Muscle of leg (tissue), 3 donors: ENCODE measurements at regions not wholly inside any gene's neighbourhood (a gene's known extent, or its start where the extent isn't known, plus 50 kb on each side); places are given as distances from the start of the nearest gene placed in this dataset.

Experiments used
- DNase-seq: peaks from one replicate; pipeline ENCODE4 v3.0.0; 2013
- H3K27ac ChIP-seq: one replicate; pipeline ENCODE4 v1.5.1; 2013; ENCODE audit warnings: mild to moderate bottlenecking, low read length, control low read depth
- H3K27me3 ChIP-seq: one replicate; pipeline ENCODE4 v1.6.1; 2013; ENCODE audit warnings: low read length; ENCODE audit not compliant: control insufficient read depth, insufficient read depth
- H3K36me3 ChIP-seq: one replicate; pipeline ENCODE4 v1.6.1; 2013; ENCODE audit warnings: low read length; ENCODE audit not compliant: control insufficient read depth, insufficient read depth
- H3K4me1 ChIP-seq: one replicate; pipeline ENCODE4 v1.6.1; 2013; ENCODE audit warnings: low read length; ENCODE audit not compliant: control insufficient read depth, insufficient read depth
- H3K4me3 ChIP-seq: one replicate; pipeline ENCODE4 v1.5.1; 2013; ENCODE audit warnings: low read length, control low read depth
- H3K9me3 ChIP-seq: replicated peaks from 2 replicates; pipeline ENCODE4 v1.6.1; 2013; ENCODE audit warnings: low read depth, low read length; ENCODE audit not compliant: control insufficient read depth
- WGBS: methylation state at CpG from one replicate; pipeline ENCODE4 v1.1.5; 2013; ENCODE audit warnings: missing lambda C conversion rate; ENCODE audit not compliant: insufficient coverage; 5-methylcytosine and 5-hydroxymethylcytosine counted together

DNA sequence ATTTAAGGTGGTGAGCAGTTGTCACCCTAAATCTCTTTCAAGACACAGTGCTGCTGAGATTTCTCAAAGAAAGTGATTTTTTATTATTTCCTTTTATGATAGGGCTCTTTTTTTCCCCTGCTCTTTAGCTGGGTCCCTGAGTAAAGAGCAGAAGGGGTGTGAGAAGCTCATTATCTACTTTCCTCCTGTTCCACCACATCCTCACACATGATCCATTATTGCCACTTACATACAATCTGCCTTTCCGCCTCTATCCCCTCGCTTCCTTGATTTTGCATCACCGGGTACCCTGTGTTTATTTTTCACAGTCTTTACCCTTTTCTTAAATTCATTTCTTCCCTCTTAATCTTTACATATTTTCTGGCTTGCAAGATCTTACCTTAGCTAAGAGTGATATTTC, 93.9 kb upstream of the CCDC85A start:
- no peaks in the 10 kb centered on the region for H3K36me3 ChIP-seq
- no peak overlapping the region for H3K27ac ChIP-seq
- no peaks in the 10 kb centered on the region for H3K27me3 ChIP-seq
- 87% methylated on average over 3 of the region's 3 CpGs for WGBS
- H3K9me3 ChIP-seq: no peaks in the 10 kb centered on the region
- DNase-seq: no peak
- H3K4me3 ChIP-seq: no peak overlapping the region
- no peaks in the 10 kb centered on the region for H3K4me1 ChIP-seq

DNA sequence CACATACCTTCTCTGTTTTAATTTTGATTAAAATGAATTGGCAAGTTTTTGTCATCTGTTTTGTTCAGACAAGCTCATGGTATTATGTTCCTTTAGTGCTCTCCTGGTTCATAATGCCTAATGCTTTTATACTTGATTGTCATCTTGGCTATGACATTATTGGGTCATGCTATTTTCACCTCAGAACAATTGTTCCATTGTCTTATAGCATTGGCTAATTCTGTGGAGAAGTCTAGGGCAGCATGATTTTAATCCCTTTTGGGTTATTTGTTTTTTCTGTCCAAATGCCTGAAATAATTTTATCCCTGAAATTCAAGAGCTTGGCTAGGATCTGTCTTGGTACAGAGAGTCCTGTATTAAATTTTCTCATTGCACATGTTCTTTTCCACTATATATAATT, 83.8 kb upstream of the CCDC85A start:
- Histone ChIP-seq H3K27me3 (no peaks in the 10 kb centered on the region), H3K4me3 (no peak overlapping the region), H3K4me1 (no peaks in the 10 kb centered on the region), H3K9me3 (no peaks in the 10 kb centered on the region), H3K27ac (no peak overlapping the region), H3K36me3 (no peaks in the 10 kb centered on the region)
- no peak for DNase-seq

DNA sequence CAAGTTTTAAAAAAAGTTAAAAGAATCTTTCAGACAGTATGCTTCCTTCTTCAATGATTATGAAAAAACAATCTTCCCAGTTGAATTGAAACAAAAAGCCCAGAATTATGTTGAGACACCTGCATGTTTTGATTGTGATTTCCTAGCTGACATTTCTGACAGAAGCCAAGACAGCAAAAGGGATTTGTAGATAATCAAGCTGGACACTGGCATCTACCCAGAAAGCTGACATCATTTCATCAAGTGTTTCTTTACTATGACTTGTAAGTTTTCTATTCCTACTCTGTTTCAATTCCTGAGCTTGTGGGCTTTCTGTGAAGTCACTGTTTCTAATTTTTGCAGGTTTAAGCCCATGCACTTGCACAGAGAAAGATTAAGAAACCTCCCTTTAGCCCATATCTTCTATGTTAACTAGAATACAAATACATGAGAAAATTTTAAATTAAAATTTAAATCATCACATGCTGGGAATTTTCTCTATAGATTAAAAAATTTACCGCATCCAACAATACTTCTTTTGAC, 82.9 kb upstream of the CCDC85A start:
- Histone ChIP-seq H3K36me3 (no peaks in the 10 kb centered on the region), H3K9me3 (no peaks in the 10 kb centered on the region), H3K27ac (no peak overlapping the region), H3K27me3 (no peaks in the 10 kb centered on the region), H3K4me3 (no peak overlapping the region), H3K4me1 (no peaks in the 10 kb centered on the region)
- no peak for DNase-seq
- WGBS: no CpG with 5 or more reads among the region's 1 CpG

DNA sequence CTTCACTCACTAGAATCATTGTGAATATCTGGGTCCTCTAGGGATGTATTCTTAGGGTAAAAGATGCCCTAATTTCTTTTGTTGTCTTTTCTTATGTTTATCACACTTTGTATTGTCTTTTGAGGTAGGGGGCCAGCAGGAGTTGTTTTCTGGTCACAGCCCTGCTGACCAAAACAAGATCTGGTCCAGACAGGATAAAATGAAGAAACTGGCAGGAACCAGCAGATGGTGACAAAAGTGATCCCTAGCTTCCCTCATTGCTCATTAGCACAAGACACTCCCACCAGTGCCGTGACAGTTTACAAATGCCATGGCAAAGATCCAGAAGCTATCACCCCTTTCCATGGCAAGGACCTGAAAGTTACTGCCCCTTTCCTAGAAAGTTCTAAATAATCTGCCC, 81.7 kb upstream of the CCDC85A start:
- H3K27me3 ChIP-seq: no peaks in the 10 kb centered on the region
- no CpG with 5 or more reads among the region's 1 CpG for WGBS
- no peak for DNase-seq

DNA sequence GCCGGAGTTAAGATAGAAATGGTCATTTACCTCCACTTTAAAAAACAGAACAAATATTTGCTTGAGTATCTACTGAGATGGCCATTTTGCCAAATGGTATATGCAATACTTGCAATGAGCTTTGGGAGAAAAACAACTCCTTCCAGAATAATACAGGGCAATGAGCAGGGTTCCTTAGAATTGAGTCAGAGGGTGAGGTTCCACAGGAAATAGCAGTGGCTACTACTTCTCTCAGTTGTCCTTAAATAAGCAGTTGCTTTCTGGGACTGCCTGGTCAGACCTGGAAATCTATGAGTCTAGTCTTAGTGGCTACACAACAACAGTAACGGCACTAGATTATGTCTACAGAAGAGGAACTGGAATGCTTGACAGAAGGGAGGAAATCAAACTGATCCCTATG, 80.9 kb upstream of the CCDC85A start:
- WGBS: no CpG with 5 or more reads among the region's 2 CpGs
- no peaks in the 10 kb centered on the region for H3K4me1 ChIP-seq
- no peak for DNase-seq
- H3K27ac ChIP-seq: no peak overlapping the region
- H3K4me3 ChIP-seq: no peak overlapping the region
- H3K27me3 ChIP-seq: no peaks in the 10 kb centered on the region
- H3K36me3 ChIP-seq: no peaks in the 10 kb centered on the region
- H3K9me3 ChIP-seq: no peaks in the 10 kb centered on the region

More for the DNA sequence above, 81.7 kb upstream of the CCDC85A start:
- Histone ChIP-seq H3K36me3 (no peaks in the 10 kb centered on the region), H3K27ac (no peak overlapping the region), H3K4me3 (no peak overlapping the region), H3K9me3 (no peaks in the 10 kb centered on the region), H3K4me1 (no peaks in the 10 kb centered on the region)

DNA sequence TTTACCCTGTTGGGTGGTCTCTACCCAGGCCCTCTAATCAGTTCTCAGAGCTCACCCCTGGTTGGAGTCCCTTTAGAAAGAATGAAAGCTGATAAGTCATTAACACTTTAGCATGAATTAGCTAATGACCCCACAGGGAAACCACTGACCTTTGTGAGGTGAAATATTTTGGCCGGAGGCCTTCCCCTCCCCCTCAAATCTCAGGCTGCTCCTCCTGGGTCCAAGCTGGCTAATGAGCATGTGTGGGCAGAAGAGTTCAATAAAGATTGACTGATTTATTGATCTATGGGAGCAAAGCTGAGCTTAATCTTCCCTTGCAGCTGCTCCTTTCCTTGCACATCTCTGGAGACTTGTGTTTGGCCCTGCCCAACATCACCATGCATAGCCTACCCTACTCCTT, 78.8 kb upstream of the CCDC85A start:
- Histone ChIP-seq H3K9me3 (no peaks in the 10 kb centered on the region), H3K27ac (no peak overlapping the region), H3K27me3 (no peaks in the 10 kb centered on the region), H3K4me3 (no peak overlapping the region), H3K36me3 (no peaks in the 10 kb centered on the region), H3K4me1 (no peaks in the 10 kb centered on the region)
- DNase-seq: no peak
- WGBS: no CpG with 5 or more reads among the region's 1 CpG

DNA sequence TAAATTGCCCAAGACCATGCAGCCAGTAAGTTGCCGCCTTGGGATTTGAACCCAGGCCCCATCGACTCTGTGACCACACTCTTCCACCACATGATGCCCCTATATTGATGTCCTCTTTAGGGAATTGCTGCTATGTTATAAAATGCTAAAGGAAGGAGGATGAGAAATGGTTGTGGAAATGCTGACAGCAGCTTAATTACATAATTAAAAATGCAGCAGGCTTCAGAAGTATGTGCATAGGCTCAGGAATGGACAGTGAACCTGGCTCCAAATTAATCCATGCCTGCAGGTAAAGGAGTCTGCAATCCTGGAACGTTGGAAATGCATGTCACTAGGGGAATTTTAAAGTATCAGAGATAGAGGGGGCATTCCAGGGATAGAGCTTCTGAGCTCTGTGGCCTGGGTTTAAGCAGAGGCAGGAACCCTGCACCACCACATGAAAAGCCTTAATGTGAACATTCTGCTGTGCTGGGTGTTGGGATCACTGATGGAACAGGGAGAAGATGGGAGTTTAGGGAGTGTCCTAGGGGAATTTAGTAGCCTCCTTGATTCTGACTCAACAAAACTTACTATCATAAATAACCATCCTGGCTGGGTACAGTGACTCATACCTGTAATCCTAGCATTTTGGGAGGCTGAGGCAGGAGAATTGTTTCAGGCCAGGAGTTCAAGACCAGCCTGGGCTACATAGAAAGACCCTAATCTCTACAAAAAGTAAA, 76.1 kb upstream of the CCDC85A start:
- Histone ChIP-seq H3K4me1 (no peaks in the 10 kb centered on the region), H3K9me3 (no peaks in the 10 kb centered on the region), H3K27me3 (no peaks in the 10 kb centered on the region), H3K27ac (no peak overlapping the region), H3K4me3 (no peak overlapping the region), H3K36me3 (no peaks in the 10 kb centered on the region)
- no CpG with 5 or more reads among the region's 3 CpGs for WGBS
- no peak for DNase-seq

DNA sequence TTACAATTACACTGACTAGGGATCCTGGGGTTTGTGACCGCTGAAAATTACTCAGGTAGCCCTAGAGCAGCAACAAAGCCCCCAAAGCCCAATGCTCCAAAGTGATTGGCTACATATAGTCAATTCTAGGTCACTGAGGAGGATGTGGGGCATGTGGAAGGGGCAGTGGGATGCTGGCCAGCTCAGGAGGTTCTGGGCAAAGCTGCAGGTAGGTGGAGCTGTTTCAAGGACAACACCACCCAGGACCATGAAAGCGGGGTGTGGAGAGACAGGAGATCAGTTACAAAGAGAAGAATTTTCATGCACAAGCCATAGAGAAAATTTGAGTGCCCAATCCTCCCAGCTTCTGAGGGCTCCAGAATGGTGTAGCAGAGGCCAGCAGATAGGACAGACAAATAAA, 75.0 kb upstream of the CCDC85A start:
- H3K27ac ChIP-seq: no peak overlapping the region
- no peaks in the 10 kb centered on the region for H3K27me3 ChIP-seq
- no peak overlapping the region for H3K4me3 ChIP-seq
- H3K4me1 ChIP-seq: no peaks in the 10 kb centered on the region
- H3K9me3 ChIP-seq: no peaks in the 10 kb centered on the region
- no CpG with 5 or more reads among the region's 2 CpGs for WGBS
- DNase-seq: no peak
- no peaks in the 10 kb centered on the region for H3K36me3 ChIP-seq

DNA sequence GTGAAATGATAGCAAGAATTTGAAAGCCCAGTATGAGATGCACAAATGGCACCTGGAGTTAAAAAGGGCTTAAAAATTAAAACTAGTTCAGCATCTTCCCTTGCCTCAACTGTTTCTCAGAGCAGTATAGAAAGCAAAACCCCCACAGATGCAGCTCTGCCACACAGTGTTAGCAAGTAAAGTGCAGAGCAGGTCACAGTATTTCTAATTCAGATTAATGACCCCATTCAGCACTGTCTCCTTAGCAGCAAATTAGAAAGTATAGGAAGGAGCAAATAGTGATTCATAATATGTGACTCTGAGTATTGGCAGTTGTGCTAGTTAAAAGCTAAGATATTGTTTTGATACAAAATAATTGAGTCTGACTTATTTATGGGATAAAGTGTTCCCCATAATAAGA, 73.8 kb upstream of the CCDC85A start:
- DNase-seq: no peak
- H3K4me3 ChIP-seq: no peak overlapping the region
- H3K36me3 ChIP-seq: no peaks in the 10 kb centered on the region
- no peaks in the 10 kb centered on the region for H3K9me3 ChIP-seq
- no peak overlapping the region for H3K27ac ChIP-seq
- no peaks in the 10 kb centered on the region for H3K4me1 ChIP-seq
- H3K27me3 ChIP-seq: no peaks in the 10 kb centered on the region

DNA sequence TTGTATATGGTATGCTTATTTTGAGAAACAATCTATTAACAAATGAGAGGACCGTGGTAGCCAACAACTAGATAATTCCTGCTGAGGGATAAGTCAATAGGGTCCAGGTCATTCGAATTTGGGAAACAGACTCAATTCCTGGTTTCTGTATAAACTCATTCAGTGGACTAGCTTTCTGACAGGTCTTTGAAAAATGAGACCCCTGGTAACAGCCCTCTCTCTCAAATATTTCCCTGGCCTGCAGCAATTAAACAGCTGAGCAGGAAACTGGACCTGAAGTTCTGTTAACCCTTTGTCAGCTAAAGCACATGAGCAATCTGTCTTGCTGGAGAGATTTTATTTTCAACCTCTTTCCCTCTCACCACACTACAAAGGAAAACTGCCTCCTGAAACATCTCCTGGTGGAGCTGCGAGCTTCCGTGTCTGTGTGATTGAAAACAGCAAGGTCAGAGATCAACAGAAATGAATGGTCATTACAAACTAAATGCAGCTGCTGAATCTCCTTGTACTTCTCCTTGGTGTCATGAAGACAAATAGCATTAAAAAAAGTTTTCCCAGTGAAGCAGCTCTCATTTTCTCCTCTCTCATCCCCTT, 70.3 kb upstream of the CCDC85A start:
- WGBS: no CpG with 5 or more reads among the region's 4 CpGs
- DNase-seq: no peak

DNA sequence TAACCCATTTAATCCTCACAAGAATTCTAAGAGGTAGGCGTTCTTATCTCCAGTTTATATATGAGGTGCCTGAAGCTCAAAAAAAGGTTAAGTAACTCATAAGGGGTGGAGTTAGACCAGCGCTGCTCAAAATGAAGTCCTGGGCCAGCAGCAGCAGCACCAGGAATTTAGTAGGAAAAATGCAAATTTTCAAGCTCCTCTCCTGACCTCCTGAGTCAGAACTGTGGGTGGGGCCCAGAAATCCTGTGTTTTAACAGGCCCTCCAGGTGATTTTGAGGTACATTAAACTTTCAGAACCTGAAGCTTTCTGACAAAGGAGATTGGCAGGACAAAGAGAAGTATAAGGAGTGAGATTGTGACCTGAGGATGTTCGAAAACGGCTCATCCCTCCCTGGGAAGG, 66.0 kb upstream of the CCDC85A start:
- H3K27me3 ChIP-seq: no peaks in the 10 kb centered on the region
- no peak overlapping the region for H3K4me3 ChIP-seq
- H3K9me3 ChIP-seq: no peaks in the 10 kb centered on the region
- H3K4me1 ChIP-seq: no peaks in the 10 kb centered on the region
- no peak for DNase-seq
- no peaks in the 10 kb centered on the region for H3K36me3 ChIP-seq
- WGBS: 47% methylated on average over 2 of the region's 4 CpGs
- no peak overlapping the region for H3K27ac ChIP-seq

More for the DNA sequence above, 70.3 kb upstream of the CCDC85A start:
- Histone ChIP-seq H3K4me1 (no peaks in the 10 kb centered on the region), H3K9me3 (no peaks in the 10 kb centered on the region), H3K27me3 (no peaks in the 10 kb centered on the region), H3K36me3 (no peaks in the 10 kb centered on the region), H3K4me3 (no peak overlapping the region), H3K27ac (no peak overlapping the region)
